Panc1 (cell line): ENCODE measurements at regions not wholly inside any gene's neighbourhood (a gene's known extent, or its start where the extent isn't known, plus 50 kb on each side); places are given as distances from the start of the nearest gene placed in this dataset.

ENCODE experiments used
- ATAC-seq: fragments of 200-7000 bp; cut with Tn5 transposase; 2 replicates; pipeline ENCODE4 v1.9.1; 2020; ENCODE audit warnings: mild to moderate bottlenecking, moderate library complexity
- BruUV-seq: library from RNA; stranded (reverse); fragments of 400-500 nt; replicated peaks from 2 replicates; lab custom pipeline; 2021; lab: Mats Ljungman, UMichigan
- CTCF ChIA-PET: fragments of 300-600 bp; sonication (Branson Sonifier 250); formaldehyde crosslinking; loops from one replicate; lab custom pipeline; 2022; ENCODE audit warnings: antibody characterized with exemption; lab: Charles Lee
- POLR2A ChIA-PET: fragments of 300-600 bp; sonication (Branson Sonifier 250); formaldehyde crosslinking; loops from one replicate; lab custom pipeline; 2022; ENCODE audit warnings: antibody characterized with exemption; lab: Charles Lee
- DNase-seq: peaks from one replicate; pipeline ENCODE4 v3.0.0-alpha.2; 2010; ENCODE audit warnings: low read depth, low spot score
- H3K27ac ChIP-seq: 2 replicates; pipeline ENCODE4 v1.5.1; 2011; ENCODE audit warnings: mild to moderate bottlenecking, low read length, inconsistent platforms
- H3K27me3 ChIP-seq: fragments of 200-500 bp; sonication (Bioruptor generic); 2 replicates; pipeline ENCODE4 v1.6.0; 2014; ENCODE audit warnings: low read length, inconsistent platforms; ENCODE audit not compliant: control insufficient read depth, insufficient read depth
- H3K36me3 ChIP-seq: fragments of 200-500 bp; sonication (Bioruptor generic); 2 replicates; pipeline ENCODE4 v1.5.1; 2014; ENCODE audit warnings: inconsistent platforms, mild to moderate bottlenecking, low read length, moderate library complexity; ENCODE audit not compliant: control insufficient read depth, insufficient read depth
- H3K4me1 ChIP-seq: 2 replicates; pipeline ENCODE4 v1.5.1; 2011; ENCODE audit warnings: inconsistent platforms, mild to moderate bottlenecking, low read length, moderate library complexity; ENCODE audit not compliant: control insufficient read depth, insufficient read depth
- H3K4me3 ChIP-seq, 2 experiments: 2 replicates each; pipeline ENCODE4 v1.5.1; 2011 to 2012; ENCODE audit warnings: low read depth in 2 of 2, low read length in 2 of 2, mild to moderate bottlenecking in 2 of 2, inconsistent platforms in 1 of 2, moderate library complexity in 1 of 2
- H3K9me3 ChIP-seq: fragments of 200-500 bp; sonication (Bioruptor generic); 2 replicates; pipeline ENCODE4 v1.5.1; 2014; ENCODE audit warnings: low read depth, mild to moderate bottlenecking, inconsistent platforms, low read length, moderate library complexity; ENCODE audit not compliant: control insufficient read depth, insufficient read depth
- POLR2AphosphoS5 ChIP-seq: IDR thresholded peaks from 2 replicates; pipeline ENCODE4 v1.6.1; 2012; ENCODE audit warnings: mild to moderate bottlenecking, low read depth, low read length, moderate library complexity
- REST ChIP-seq, 2 experiments: IDR thresholded peaks; 2 replicates each; pipeline ENCODE4 v1.6.1; 2011 to 2012; ENCODE audit warnings: low read depth in 2 of 2, control low read depth in 1 of 2, low read length in 1 of 2, mild to moderate bottlenecking in 1 of 2, moderate library complexity in 1 of 2; ENCODE audit not compliant: insufficient read depth in 1 of 2
- SIN3A ChIP-seq: IDR thresholded peaks from 2 replicates; pipeline ENCODE4 v1.6.1; 2012; ENCODE audit warnings: low read depth, mild to moderate bottlenecking, low read length, moderate library complexity, borderline replicate concordance; ENCODE audit not compliant: insufficient read depth
- TCF7L2 ChIP-seq: IDR thresholded peaks from 2 replicates; pipeline ENCODE4 v1.6.1; 2011; ENCODE audit warnings: mild to moderate bottlenecking, low read depth, low read length, inconsistent platforms
- in situ Hi-C: cut with HindIII; loops from 2 replicates; pipeline ENCODE4 v1.10.0; 2016; ENCODE audit warnings: low sequenced_read_pairs, low pct_unique_long_range_greater_than_20kb
- intact Hi-C: fragments of 100-400 bp; cut with micrococcal nuclease; formaldehyde crosslinking; loops from one replicate; pipeline ENCODE4 v1.10.0; 2022; ENCODE audit not compliant: unreplicated experiment
- TF ChIP-seq, protein P1 (sequence below): fragments of 450-650 bp; IDR thresholded peaks from 2 replicates; pipeline ENCODE4 v1.5.1; 2017; ENCODE audit warnings: mild to moderate bottlenecking

GRCh38 chr20:21809961-21810523 lies 104.6 kb downstream of the PAX1 start:
- ATAC-seq: no peak
- no peak for DNase-seq
- no peak overlapping the region for H3K27ac ChIP-seq
- H3K4me3 ChIP-seq: no peak overlapping the region
- no TSS peak for BruUV-seq
- no peaks in the 10 kb centered on the region for H3K27me3 ChIP-seq
- H3K9me3 ChIP-seq: no peaks in the 10 kb centered on the region
- in situ Hi-C loops (no loop called here), intact Hi-C loops (no loop called here)
- TF ChIP-seq TCF7L2: no peak
- TF ChIP-seq, protein P1, sequence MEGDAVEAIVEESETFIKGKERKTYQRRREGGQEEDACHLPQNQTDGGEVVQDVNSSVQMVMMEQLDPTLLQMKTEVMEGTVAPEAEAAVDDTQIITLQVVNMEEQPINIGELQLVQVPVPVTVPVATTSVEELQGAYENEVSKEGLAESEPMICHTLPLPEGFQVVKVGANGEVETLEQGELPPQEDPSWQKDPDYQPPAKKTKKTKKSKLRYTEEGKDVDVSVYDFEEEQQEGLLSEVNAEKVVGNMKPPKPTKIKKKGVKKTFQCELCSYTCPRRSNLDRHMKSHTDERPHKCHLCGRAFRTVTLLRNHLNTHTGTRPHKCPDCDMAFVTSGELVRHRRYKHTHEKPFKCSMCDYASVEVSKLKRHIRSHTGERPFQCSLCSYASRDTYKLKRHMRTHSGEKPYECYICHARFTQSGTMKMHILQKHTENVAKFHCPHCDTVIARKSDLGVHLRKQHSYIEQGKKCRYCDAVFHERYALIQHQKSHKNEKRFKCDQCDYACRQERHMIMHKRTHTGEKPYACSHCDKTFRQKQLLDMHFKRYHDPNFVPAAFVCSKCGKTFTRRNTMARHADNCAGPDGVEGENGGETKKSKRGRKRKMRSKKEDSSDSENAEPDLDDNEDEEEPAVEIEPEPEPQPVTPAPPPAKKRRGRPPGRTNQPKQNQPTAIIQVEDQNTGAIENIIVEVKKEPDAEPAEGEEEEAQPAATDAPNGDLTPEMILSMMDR: no peak
- no peak for TF ChIP-seq REST (IDR thresholded peaks at IDR 0.05; ENCODE audit: insufficient read depth in 1 of 2, low read depth in 2 of 2, low read length in 1 of 2)
- TF ChIP-seq SIN3A: no peak
- TF ChIP-seq POLR2AphosphoS5: no peak
- ChIA-PET CTCF (no interaction called here), POLR2A (no interaction called here)
- H3K4me1 ChIP-seq: no peaks in the 10 kb centered on the region
- no peaks in the 10 kb centered on the region for H3K36me3 ChIP-seq

DNA sequence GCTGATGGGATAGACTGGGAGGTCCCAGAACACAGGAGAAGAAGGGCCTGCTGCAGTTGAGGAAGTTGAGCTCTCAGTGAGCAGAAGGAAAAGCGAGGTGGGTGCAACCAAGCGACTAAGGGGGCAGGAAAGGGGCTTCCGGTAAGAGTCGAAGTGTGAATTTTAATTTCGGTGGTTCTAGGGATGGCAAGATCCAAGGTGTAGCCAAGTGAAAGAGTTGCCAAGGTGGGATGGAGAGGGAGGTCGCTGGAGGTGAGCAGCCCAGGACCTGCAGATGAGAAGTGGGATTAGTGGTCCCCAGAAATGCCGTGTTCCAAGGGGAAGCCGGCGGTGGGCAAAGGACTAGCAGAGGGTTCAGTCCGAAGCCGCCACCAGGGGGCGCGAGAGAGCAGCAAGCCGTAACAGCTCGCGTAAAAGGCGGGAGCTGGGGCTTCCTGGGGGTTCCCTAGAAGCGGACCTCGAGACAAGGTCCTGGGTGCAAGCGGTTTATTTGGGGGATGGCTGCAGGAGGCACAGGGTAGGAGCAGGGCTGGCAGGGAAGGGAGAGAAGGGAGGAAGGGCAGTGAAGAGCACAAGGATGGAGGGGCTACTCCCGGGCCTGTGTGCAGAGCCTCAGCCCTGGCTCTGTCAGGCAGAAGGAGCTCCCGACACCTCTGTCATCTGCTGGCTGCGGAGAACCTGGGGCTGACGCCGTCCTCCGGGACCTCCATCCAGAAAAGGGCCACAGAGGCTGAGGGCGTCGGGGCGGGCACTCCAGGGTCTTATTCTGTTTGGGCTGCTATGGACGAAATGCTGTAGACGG lies 103.6 kb downstream of the PAX1 start:
- no peak for TF ChIP-seq TCF7L2
- TF ChIP-seq, protein P1: peak; percentile 89
- Histone ChIP-seq H3K4me1 (no peaks in the 10 kb centered on the region), H3K36me3 (no peaks in the 10 kb centered on the region), H3K4me3 (no peak overlapping the region), H3K27me3 (no peaks in the 10 kb centered on the region), H3K27ac (no peak overlapping the region), H3K9me3 (no peaks in the 10 kb centered on the region)
- in situ Hi-C loops: no loop called here
- ChIA-PET CTCF (interaction anchor here (0.6 kb wide), 1 partner anchor 503 kb away, joined by 12 read pairs; no protein-coding TSS in a partner anchor), POLR2A (no interaction called here)
- intact Hi-C loops: no loop called here
- no peak for ATAC-seq
- BruUV-seq: no TSS peak
- no peak for DNase-seq
